NCI-H526 treated with DMSO at 0.1 percent for 48 hours (cell line): ENCODE measurements at regions not wholly inside any gene's neighbourhood (a gene's known extent, or its start where the extent isn't known, plus 50 kb on each side); places are given as distances from the start of the nearest gene placed in this dataset.

Source experiments
- DNase-seq: peaks from one replicate; lab custom pipeline; 2025; lab: John Stamatoyannopoulos, UW

- DNase-seq = no peak
Observed at GRCh38 chr6:47151232-47151898, 109.2 kb upstream of the ADGRF1 start.

DNA sequence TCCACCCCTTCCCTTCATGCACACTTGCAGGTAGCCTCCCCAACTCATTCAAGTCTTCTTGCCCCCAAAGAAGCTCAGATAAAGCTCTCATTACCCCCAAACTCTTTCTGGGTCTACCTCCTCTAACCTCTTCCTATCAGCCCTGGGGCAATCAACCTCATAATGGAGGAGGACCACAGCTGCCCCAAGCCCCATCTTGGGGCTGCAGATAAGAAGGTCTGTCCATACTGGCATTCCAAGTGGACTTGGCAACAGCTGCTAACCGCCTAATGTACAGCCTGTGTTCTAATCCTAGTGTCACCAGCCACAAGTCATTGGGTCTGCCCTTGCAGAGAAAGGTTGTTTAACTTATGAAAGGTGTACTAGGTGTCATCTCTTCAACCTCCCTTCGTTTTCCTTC, 107.4 kb upstream of the ADGRF1 start:
- DNase-seq = no peak

DNA sequence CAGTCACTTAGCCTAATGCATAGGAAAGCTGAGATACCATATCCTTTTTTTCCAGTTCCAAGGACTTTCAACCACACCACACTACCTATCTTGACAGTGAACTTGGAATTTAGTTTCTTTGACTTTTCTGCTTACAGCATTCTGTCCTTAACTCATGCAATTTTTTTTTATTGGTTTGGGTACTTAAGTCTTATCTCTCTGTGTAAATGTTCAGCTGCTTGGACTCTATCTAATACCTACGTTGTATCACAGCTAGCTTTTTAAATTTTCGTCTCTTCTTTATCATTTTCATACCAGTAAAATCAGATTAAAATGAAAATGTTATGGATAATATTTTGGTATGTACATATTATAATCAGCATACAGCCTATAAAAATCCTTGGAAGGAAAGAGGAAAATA, 106.9 kb upstream of the ADGRF1 start:
- DNase-seq = no peak

DNA sequence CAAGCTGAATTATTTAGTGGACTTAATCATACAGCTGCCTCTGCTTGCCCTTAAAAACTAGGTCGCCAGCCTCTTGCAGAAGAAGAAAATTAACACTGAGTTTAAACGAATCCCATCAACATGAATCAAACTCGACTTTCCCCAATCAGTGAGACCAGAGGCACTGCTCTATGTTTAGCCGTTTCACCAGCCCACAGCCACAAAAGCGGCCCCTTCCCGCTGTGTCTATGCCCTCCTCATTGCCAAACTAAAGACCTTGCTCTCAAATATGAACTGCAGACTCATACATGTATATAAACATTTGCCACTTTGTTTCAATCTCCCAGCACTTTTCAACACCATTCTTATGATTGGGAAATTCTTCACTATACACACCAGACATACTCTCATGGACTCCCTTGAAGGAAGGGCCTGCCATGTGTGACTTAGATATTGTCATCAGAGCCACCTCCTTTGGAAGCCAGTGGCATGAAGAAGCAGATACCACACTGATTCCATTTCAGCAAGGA, 105.8 kb upstream of the ADGRF1 start:
- no peak for DNase-seq

GRCh38 chr6:47147175-47147727, 105.1 kb upstream of the ADGRF1 start:
- no peak for DNase-seq

DNA sequence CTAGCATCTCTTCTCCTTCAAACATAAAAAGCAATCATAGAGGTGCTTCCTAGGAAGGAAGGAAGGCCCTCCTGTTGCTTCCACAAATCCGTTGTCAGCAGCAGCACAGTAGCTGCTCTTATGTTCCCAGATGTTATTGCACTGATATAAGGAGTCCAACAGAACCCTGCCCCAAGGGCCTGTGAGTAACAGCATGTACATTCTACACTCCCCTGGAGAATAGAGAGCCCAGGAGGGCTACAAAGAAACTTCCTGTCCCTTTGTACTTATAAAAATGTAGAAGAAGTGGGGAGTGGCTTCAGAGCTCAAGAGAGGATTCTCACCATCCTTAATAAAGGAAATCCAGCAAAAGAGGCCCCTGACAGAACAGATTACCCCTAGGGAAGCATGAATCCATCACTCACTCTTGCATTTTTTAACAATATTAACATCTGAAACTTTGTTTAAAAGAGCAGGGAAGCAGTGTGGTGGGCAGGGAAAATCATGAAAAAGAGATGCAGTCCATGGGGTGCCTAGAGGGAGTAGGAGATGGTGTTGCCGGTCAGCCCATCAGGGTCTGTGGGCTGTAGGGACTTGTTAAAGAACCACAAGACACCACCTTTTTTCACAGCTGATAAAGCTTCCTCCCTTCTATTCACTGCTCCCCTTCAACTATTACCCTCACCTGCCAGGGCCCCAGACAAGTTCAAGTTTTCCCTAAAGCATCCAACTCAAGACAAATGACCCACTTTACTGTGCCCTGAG, 104.5 kb upstream of the ADGRF1 start:
- no peak for DNase-seq

GRCh38 chr6:47145212-47145611, 103.1 kb upstream of the ADGRF1 start:
- DNase-seq = no peak

GRCh38 chr6:47144306-47144705, 102.2 kb upstream of the ADGRF1 start:
- no peak for DNase-seq

DNA sequence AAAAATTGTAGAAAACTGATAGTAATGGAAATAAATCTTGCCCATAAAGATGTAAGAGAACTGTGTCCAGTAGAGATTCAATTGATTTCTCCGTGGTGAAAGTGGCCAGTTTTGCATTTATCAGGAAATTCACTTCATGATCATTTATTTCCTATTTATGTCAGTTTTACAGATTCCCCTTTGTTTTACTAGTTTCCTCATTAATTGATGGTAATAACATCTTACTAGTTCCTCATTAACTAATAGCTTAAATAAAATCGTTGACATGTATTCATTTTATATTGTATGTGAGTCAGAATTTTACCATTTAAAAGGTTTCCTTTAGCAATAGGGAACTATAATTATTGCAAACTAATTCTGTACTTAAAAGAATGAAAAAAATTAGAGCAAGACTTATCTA, 99.8 kb upstream of the ADGRF1 start:
- DNase-seq = no peak

DNA sequence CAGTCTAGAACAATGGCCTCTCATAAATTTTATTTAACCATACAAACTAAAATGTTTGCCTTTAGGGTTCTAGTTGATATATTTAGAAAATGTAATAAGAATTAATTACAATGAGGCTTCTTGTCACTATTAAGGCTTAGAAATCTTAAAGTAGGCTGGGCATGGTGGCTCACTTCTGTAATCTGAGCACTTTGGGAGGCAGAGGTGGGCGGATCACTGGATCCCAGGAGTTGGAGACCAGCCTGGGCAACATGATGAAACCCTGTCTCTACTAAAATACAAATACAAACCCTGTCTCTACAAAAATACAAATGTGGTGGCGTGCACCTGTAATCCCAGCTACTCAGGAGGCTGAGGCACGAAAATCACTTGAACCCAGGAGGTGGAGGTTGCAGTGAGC, 99.0 kb upstream of the ADGRF1 start:
- no peak for DNase-seq

- DNase-seq = no peak
Observed at GRCh38 chr6:47138046-47138445, 95.9 kb upstream of the ADGRF1 start.

DNA sequence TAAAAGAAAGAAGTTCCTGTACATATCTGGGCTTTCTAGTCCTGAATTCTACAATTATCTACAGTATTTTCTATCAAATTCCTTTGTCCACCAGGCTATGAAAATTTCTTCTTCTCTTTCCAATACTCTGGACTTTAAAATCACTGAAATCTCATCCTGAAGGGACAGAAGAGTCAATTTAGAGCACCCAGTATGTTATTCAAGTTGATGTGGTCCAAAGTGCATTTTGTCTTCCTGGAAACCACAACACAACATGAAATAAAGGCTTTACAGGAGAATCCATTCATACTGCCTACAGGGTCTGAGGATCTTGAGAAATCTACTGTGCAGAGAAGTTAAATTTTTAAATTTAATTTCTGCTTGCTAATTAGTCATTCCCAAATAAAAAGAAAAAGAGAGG, 94.9 kb upstream of the ADGRF1 start:
- DNase-seq = no peak

- no peak for DNase-seq
Observed at GRCh38 chr6:47135772-47136171, 93.6 kb upstream of the ADGRF1 start.

DNA sequence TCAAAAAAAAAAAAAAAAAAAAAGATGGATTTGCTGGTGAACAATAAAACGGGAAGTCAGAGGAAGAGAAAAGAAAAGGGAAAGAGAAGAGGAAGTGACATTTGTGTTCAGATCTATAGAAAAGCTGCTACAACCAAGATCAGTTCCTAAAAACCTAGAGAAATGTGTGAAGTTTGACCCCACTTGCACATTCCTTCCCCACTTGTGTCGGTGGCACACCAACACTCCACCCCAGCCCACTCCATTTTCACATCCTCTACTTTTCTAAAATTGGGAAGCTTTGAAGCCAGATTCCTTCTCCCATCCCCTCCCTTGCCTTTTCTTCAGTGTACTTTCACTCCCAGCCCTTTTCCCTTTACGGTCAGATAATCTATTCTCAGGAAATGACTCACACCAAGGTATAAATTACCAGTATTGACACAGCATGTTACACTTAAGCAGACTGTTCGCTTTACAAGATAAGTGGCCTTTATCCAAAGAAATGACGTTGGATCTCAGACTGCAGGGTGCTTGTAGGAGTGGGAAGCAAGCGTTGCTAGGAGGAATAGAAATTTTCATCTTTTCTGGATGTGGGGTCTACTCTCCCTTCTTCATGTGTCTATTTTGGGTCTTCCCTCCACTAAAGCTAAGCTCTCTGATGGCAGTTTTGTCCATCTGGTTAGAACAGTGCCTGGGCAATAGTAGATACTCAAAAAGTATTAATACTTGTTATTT, 92.5 kb upstream of the ADGRF1 start:
- no peak for DNase-seq

GRCh38 chr6:47133230-47134000, 91.3 kb upstream of the ADGRF1 start:
- DNase-seq = no peak

GRCh38 chr6:47132724-47133123, 90.6 kb upstream of the ADGRF1 start:
- DNase-seq = no peak

DNA sequence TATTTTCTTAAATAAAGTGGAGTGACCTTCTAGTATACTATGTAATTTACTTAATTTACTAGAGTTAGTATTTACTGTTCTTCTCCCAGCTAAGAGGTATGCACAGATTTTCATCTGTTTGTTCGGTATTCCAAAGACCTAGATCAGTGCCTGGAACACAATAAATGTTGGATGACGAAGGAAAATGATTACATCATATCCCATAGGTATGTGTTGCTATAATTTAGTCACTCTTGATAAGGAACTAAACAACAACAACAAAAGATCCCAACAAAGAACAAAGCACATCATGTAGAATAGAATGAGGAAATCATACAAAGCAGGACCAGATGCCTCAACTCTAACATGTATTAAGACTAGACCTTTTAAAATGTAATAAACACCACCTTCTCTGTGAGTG, 89.6 kb upstream of the ADGRF1 start:
- no peak for DNase-seq

- DNase-seq = no peak
Observed at GRCh38 chr6:47130086-47130485, 88.0 kb upstream of the ADGRF1 start.

GRCh38 chr6:47129129-47129528, 87.0 kb upstream of the ADGRF1 start:
- no peak for DNase-seq

DNA sequence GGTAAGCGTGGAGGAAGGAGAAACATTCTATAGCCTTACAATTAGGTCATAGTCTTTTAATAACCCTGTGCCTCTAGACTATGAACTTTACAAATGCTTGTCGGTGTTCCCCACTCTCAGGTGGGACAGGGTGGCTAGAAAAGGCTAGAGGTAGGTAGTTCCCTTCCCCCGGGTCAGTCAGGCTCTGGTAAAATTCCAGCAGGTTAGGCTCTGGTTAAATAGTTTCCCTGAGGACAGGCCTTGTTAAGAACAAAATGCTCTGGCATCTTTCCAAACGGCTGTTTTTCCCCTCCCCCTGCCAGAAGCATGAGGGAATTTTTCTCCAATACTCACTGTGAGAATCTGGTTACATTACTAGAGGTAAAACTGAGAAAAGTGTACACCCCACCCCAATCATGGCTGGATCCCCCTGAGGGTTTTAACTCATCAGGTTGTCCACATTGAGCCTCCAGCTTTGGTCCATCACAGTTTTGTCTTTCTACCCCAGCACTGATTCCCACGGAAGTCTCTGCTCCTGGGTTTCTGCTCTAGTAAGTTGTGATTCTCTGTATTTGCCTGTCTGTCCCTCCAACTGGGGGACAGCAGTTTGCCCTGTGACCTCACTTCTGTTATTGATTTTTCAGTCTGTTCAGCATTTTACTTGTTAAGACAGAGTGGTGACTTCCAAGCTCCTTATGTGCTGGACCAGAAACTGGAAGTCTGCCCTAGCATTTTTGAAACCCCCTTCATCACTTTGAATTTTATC, 84.7 kb upstream of the ADGRF1 start:
- no peak for DNase-seq

DNA sequence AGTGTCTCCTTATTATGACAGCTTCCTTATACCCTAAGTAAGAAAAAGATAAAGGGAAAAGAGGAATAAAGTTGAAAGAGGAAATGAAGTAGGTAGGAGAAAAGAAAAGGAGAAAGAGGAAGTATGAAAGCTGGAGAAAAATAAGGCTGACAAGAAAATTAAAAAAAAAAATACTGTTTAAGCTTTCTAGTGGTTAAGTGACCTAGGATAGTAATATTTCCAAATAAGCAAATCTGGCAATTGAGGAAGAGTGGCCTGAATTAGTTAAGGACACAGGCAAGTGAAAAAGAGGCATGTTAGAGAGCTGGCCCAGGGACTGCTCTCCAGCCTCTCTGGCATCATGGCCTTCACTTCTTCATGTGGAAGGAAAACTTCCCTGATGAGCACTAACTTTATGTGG, 76.5 kb upstream of the ADGRF1 start:
- DNase-seq = no peak
